Endothelial cell of umbilical vein (primary cell): ENCODE measurements at regions not wholly inside any gene's neighbourhood (a gene's known extent, or its start where the extent isn't known, plus 50 kb on each side); places are given as distances from the start of the nearest gene placed in this dataset.

Source experiments
- EZH2 ChIP-seq: IDR thresholded peaks from 2 replicates; pipeline ENCODE4 v1.6.1; 2012; ENCODE audit warnings: borderline replicate concordance, low read depth, mild to moderate bottlenecking, moderate library complexity, low read length, inconsistent platforms; ENCODE audit not compliant: severe bottlenecking
- TF ChIP-seq, protein P1 (sequence below), 2 donors: IDR thresholded peaks; 1 replicate in 1 of 2; 2 replicates in 1 of 2; pipeline ENCODE4 v1.5.1; 2011; ENCODE audit warnings: low read length in 2 of 2, mild to moderate bottlenecking in 2 of 2, moderate library complexity in 2 of 2, control low read depth in 1 of 2, inconsistent platforms in 1 of 2, low read depth in 1 of 2; ENCODE audit not compliant: insufficient read depth in 1 of 2; ENCODE audit errors: extremely low read depth in 1 of 2

DNA sequence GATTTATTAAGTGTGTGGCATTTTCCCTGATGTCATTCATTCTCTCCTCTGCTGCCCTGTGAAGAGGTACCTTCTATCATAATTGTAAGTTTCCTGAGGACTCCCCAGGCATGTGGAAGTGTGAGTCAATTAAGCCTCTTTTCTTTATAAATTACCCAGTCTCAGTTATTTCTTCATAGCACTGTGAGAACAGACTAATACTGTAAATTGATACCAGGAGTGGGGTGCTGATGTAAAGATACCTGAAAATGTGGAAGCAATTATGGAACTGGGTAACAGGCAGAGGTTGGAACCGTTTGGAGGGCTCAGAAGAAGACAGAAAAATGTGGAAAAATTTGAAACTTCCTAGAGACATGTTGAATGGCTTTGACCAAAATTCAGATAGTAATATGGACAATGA lies 711.8 kb upstream of the GRM3 start:
- TF ChIP-seq, protein P1, sequence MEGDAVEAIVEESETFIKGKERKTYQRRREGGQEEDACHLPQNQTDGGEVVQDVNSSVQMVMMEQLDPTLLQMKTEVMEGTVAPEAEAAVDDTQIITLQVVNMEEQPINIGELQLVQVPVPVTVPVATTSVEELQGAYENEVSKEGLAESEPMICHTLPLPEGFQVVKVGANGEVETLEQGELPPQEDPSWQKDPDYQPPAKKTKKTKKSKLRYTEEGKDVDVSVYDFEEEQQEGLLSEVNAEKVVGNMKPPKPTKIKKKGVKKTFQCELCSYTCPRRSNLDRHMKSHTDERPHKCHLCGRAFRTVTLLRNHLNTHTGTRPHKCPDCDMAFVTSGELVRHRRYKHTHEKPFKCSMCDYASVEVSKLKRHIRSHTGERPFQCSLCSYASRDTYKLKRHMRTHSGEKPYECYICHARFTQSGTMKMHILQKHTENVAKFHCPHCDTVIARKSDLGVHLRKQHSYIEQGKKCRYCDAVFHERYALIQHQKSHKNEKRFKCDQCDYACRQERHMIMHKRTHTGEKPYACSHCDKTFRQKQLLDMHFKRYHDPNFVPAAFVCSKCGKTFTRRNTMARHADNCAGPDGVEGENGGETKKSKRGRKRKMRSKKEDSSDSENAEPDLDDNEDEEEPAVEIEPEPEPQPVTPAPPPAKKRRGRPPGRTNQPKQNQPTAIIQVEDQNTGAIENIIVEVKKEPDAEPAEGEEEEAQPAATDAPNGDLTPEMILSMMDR (IDR thresholded peaks at IDR 0.05; ENCODE audit: extremely low read depth in 1 of 2, insufficient read depth in 1 of 2, low read depth in 1 of 2, low read length in 2 of 2) = no peak
- no peak for TF ChIP-seq EZH2
